NCI-H2107 (cell line): ENCODE measurements at regions not wholly inside any gene's neighbourhood (a gene's known extent, or its start where the extent isn't known, plus 50 kb on each side); places are given as distances from the start of the nearest gene placed in this dataset.
"Not testable (repeated sequence)": the region's sequence is repeated elsewhere in the genome, so short reads cannot be mapped to it uniquely, and the experiment has no call there.

Experiments
- DNase-seq: peaks from one replicate; lab custom pipeline; 2025; lab: John Stamatoyannopoulos, UW

DNA sequence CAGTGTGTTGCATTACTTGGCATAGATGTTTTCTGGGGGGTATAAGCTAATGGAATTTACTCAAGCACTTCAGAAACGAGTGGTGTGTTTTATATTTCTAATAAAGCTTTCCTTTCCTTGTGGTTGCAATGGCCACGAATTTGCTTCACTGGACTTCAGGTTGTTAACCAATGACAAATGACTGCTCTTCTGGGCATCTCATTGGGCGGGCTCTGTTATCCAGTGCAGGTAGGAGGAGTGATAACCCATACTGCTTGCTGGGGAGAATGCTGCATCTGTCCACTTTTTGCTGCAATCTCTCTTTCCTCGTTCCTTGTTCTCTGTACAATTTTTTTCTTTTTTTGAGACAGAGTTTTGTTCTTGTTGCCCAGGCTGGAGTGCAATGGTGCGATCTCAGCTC lies 80.0 kb upstream of the RPH3A start:
- no peak for DNase-seq

DNA sequence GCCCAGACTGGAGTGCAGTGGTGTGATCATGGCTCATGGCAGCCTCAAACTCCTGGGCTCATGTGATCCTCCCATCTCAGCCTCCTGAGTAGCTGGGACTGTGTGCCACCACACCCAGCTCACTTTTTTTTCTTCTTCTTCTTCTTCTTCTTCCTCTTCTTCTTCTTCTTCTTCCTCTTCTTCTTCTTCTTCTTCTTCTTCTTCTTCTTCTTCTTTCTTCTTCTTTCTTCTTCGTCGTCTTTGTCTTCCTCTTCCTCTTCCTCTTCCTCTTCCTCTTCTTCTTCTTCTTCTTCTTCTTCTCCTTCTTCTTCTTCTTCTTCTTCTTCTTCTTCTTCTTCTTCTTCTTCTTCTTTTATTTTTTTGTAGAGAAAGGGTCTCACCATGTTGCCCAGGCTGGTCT lies 78.8 kb upstream of the RPH3A start:
- not testable (repeated sequence) for DNase-seq

DNA sequence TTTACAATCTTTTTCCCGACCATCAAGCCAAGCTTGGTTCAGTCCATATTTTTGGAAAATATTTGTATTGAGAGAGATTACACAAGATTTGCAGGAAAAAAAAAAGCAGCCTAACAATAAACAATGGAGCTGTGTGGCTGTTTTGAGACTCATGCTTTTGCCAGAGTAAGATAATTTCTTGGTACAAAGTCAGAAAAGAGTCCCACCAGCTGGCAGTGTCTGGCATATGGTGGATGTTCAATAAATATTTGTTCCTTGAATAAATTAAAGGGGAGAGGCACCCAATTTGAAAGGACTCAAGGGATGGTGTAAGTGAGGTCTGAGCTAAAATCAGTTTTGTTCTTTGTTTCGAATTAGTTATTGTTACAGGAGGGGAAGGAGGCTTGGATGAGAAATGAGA lies 78.1 kb upstream of the RPH3A start:
- no peak for DNase-seq

DNA sequence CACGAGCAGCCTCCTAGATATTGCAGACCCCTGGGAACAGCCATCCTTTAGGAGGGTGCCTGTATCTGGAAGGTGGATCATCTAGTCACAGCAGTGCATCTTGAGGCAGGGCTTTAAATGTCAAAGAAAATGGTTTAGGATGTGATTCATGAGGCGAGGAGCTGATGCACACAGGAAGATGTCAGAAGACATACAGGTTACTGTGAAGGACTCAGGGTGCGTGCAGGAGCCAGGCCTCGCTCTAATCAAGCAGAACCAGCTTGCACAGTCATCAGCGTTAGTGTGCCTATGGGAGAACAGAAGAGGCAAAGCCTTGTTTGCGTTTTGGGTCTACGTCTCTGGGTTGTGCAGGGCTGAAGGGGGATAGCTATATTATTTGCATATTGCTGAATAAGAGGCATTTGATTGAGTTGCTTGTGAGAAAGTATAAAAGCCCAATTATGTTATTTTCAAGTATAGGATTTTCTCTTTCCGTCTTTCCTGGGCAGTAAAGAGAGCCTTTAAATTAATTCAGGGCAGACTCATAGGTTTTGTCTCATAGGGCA lies 77.3 kb upstream of the RPH3A start:
- no peak for DNase-seq

GRCh38 chr12:112716099-112717093 lies 75.2 kb upstream of the RPH3A start:
- DNase-seq: no peak

- DNase-seq: no peak
Observed at GRCh38 chr12:112728864-112729263, 62.7 kb upstream of the RPH3A start.

DNA sequence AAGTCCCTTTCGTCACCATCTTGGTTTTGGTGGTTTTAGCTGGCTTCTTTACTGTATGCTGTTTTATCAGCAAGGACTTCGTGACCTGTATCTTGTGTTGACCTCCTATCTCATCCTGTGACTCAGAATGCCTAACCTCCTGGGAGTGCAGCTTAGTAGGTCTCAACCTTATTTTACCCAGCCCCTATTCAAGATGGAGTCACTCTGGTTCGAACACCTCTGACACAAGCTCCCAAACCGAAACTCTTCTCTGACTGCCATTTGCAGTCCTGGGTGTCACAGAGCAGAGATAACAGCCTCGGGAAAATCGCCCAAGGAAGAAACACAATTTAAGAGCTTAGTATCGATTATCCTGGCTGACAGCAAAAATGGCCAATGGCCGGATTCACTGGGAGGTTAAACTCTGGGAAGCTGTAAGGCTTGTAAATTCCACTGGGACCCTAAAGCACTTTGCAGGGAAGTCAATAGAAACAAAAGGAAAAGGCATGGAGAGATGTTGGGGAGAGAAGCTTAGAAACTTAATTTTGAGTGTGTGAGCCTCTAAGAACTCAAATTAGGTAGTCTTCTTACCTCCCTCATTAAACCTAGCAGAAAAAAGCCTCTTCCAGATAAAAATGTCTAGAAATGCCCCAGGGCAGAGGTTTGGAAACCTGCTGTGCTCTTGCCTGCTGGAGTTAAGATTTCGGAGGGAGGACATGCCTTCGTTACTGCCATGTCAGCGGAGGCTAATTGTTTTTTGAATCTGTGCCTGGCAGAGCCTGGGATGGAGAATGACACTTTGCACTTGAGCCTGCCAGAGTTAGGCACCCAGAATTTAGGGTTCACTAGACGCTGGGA lies 56.5 kb upstream of the RPH3A start:
- DNase-seq: no peak

DNA sequence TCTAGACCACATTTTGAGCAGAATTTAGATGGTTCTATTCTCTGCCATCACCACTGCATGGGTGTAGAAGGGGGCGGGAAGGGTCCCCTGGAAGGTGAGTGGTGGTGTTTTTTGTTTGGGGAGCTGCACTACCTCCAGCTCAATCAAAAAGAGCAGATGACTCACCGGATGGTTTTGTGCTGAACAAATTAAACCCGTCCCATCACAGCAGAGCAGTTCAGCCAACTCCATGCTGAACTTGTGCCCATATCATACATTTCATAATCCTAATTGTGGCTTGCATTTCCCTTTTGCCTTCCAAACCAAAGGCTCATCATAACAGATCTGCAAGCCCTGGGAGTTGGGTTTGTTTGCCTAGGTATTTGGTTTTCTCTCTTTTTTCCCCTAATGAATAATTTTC lies 53.0 kb upstream of the RPH3A start:
- no peak for DNase-seq

DNA sequence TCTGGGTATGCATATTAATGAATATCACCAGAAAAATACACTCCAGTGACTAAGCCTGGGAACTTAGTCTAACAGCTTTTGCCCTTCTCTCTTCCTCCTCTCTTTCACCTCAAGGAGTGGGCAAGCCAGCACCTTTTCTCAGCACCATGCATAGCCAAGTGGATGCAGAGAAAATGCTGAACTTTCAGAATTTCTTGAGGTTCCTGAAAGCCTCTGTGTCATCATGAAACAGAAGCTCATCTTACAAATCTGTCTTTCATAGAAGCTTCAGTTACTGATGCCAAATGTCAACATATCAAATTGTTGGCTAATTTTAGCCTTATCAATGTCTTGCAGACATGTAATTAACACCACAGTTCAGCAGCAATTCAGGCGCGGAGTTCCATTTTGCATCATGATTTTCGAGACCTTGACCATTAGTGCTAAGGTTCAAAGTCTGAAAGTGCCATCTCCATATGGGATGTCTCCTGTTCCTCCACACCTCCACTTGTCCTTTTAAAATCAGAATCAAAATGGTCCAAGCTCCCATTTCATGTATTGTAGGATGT lies 51.1 kb upstream of the RPH3A start:
- DNase-seq: no peak

- no peak for DNase-seq
Observed at GRCh38 chr12:112741106-112741505, 50.4 kb upstream of the RPH3A start.
